ENCODE measurements at regions not wholly inside any gene's neighbourhood (a gene's known extent, or its start where the extent isn't known, plus 50 kb on each side); places are given as distances from the start of the nearest gene placed in this dataset.

DNA sequence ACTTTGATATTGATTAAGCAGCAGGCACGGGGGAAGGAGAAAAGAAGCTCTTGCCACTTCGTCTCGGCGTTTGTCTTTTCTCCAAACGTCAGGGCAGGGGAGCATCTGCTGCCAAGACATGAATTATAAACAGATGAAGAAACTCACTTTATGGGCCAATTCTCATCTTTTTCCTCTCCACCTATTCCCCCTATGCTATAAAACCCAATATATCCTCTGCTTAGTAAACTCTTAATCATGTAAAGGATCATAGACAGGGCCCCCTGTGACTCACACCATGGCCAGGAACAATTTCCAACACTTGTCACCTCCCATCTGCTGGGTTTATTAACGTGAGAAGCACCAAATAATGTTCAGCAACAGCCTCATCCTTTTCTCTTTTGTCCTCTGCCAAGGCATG lies 1092.1 kb upstream of the TMEM132C start:
- no peak for DNase-seq

DNA sequence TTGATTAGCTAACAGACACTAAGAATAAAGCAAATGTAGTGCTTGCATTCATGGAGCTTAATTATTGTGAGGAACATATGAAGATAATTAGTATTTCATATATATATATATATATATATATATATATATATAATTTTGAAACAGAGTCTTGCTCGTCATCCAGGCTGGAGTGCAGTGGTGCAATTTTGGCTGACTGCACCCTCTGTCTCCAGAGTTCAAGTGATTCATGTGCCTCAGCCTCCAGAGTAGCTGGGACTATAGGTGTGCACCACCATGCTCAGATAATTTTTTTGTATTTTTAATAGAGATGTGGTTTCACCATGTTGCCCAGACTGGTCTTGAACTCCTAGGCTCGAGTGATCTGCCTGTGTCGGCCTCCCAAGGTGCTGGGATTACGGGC lies 1091.6 kb upstream of the TMEM132C start:
- DNase-seq: no peak
- Histone ChIP-seq H3K27me3 (no peaks in the 10 kb centered on the region), H3K27ac (no peak overlapping the region), H3K36me3 (no peaks in the 10 kb centered on the region), H3K4me1 (no peaks in the 10 kb centered on the region), H3K4me3 (no peak overlapping the region), H3K9me3 (peaks cover 0 to 11% (median 0%) of the 10 kb centered on the region in 4 donors)
- TF ChIP-seq, protein P1, sequence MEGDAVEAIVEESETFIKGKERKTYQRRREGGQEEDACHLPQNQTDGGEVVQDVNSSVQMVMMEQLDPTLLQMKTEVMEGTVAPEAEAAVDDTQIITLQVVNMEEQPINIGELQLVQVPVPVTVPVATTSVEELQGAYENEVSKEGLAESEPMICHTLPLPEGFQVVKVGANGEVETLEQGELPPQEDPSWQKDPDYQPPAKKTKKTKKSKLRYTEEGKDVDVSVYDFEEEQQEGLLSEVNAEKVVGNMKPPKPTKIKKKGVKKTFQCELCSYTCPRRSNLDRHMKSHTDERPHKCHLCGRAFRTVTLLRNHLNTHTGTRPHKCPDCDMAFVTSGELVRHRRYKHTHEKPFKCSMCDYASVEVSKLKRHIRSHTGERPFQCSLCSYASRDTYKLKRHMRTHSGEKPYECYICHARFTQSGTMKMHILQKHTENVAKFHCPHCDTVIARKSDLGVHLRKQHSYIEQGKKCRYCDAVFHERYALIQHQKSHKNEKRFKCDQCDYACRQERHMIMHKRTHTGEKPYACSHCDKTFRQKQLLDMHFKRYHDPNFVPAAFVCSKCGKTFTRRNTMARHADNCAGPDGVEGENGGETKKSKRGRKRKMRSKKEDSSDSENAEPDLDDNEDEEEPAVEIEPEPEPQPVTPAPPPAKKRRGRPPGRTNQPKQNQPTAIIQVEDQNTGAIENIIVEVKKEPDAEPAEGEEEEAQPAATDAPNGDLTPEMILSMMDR (IDR thresholded peaks at IDR 0.05): no peak

More for the DNA sequence above, 1092.1 kb upstream of the TMEM132C start:
- H3K27ac ChIP-seq: no peak overlapping the region
- H3K4me1 ChIP-seq: no peaks in the 10 kb centered on the region
- no peak for TF ChIP-seq POLR2A (IDR thresholded peaks at IDR 0.05)
- TF ChIP-seq, protein P1 (IDR thresholded peaks at IDR 0.05): no peak
- no peak overlapping the region for H3K4me3 ChIP-seq
- H3K9me3 ChIP-seq: peaks cover 0 to 11% (median 0%) of the 10 kb centered on the region in 4 donors
- no peaks in the 10 kb centered on the region for H3K27me3 ChIP-seq
- H3K36me3 ChIP-seq: no peaks in the 10 kb centered on the region

DNA sequence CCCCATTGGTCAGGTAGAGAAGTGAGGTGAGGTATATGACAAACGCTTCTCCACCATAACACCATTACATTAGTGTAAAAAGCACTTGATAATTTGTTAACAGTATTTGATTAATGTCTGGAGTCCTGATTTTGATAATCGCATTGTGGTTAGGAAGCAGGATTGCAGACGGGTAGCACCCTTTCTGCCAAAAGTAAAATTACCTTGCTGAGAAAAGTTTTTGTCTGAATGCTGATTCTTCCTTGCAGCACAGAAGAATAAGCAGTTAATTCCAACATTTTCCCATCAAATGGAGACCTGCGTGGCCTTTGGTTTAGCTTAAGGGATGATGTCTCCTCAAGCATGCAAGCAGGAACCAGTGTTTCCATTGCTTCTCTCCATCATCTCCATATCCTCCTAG lies 1090.2 kb upstream of the TMEM132C start:
- Histone ChIP-seq H3K27me3 (no peaks in the 10 kb centered on the region), H3K4me1 (no peaks in the 10 kb centered on the region), H3K27ac (no peak overlapping the region), H3K36me3 (no peaks in the 10 kb centered on the region), H3K9me3 (peaks cover 0 to 11% (median 0%) of the 10 kb centered on the region in 4 donors), H3K4me3 (no peak overlapping the region)
- no peak for TF ChIP-seq POLR2A (IDR thresholded peaks at IDR 0.05)
- TF ChIP-seq, protein P1 (IDR thresholded peaks at IDR 0.05): no peak
- no peak for DNase-seq

DNA sequence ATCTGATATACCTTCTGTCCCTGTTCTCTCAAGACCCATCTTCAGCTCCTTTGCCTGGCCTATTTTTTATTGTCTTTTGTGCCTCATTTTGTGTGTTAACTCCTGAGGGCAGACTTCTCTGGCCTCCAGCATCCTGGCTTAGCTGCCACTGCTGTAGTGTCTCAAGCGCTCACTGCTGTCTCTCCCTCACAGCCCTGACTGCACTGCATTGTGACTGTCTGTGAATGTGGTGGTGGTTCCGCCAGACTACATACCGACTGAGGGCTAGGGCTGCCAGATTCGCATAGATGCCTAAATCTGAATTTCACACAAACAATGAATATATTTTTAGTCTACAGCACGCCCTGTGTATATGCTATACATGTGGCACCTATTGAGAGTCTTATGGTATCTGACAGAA lies 1088.9 kb upstream of the TMEM132C start:
- Histone ChIP-seq H3K4me3 (no peak overlapping the region), H3K27ac (no peak overlapping the region), H3K36me3 (no peaks in the 10 kb centered on the region), H3K9me3 (peaks cover 0 to 11% (median 0%) of the 10 kb centered on the region in 4 donors), H3K4me1 (no peaks in the 10 kb centered on the region), H3K27me3 (no peaks in the 10 kb centered on the region)
- DNase-seq: no peak
- TF ChIP-seq, protein P1 (IDR thresholded peaks at IDR 0.05): no peak
- no peak for TF ChIP-seq POLR2A (IDR thresholded peaks at IDR 0.05)

DNA sequence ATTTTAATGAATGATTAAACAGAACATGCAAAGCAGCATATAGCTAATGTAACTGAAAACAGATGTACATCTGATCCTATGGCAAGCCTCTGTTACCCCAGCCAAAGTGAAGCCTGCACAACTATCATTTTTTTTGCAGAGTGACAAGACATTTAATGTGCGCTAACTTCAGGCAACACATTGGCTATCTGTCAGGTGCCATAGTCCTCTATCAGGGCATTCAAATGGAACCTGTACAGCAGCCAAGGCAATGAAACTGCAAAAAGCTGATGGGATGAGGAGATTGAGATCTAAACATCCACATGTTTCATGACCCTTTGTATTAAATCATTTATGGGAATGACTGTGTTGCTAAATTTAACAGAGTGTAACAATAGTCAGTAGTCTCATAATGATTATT lies 1088.5 kb upstream of the TMEM132C start:
- DNase-seq: no peak
- no peaks in the 10 kb centered on the region for H3K36me3 ChIP-seq
- H3K4me3 ChIP-seq: no peak overlapping the region
- no peaks in the 10 kb centered on the region for H3K27me3 ChIP-seq
- peaks cover 0 to 11% (median 0%) of the 10 kb centered on the region in 4 donors for H3K9me3 ChIP-seq
- TF ChIP-seq POLR2A (IDR thresholded peaks at IDR 0.05): no peak
- TF ChIP-seq, protein P1 (IDR thresholded peaks at IDR 0.05): no peak
- no peak overlapping the region for H3K27ac ChIP-seq
- no peaks in the 10 kb centered on the region for H3K4me1 ChIP-seq

DNA sequence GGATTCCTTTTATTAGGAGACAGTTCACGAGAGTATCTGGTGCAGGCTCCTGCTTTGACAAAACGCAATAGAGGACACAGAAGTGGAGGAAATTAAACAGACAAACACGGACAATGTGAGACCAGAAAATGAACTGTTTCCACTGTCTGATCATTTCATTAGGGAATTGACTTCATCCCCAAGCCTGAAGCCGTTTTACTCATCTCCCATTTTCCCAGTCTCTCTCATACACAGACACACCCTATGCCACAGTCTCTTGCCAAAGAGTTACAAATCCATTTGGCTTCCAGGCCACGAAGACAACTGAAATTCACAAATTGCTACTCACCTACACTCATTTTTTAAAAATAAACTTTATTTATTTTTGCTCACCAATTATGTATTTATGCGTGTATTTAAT lies 1087.8 kb upstream of the TMEM132C start:
- no peak overlapping the region for H3K4me3 ChIP-seq
- peaks cover 0 to 11% (median 0%) of the 10 kb centered on the region in 4 donors for H3K9me3 ChIP-seq
- no peaks in the 10 kb centered on the region for H3K36me3 ChIP-seq
- no peak overlapping the region for H3K27ac ChIP-seq
- TF ChIP-seq, protein P1 (IDR thresholded peaks at IDR 0.05): no peak
- TF ChIP-seq POLR2A (IDR thresholded peaks at IDR 0.05): no peak
- no peaks in the 10 kb centered on the region for H3K4me1 ChIP-seq
- no peak for DNase-seq
- no peaks in the 10 kb centered on the region for H3K27me3 ChIP-seq
